ENCODE measurements at regions not wholly inside any gene's neighbourhood (a gene's known extent, or its start where the extent isn't known, plus 50 kb on each side); places are given as distances from the start of the nearest gene placed in this dataset.

DNA sequence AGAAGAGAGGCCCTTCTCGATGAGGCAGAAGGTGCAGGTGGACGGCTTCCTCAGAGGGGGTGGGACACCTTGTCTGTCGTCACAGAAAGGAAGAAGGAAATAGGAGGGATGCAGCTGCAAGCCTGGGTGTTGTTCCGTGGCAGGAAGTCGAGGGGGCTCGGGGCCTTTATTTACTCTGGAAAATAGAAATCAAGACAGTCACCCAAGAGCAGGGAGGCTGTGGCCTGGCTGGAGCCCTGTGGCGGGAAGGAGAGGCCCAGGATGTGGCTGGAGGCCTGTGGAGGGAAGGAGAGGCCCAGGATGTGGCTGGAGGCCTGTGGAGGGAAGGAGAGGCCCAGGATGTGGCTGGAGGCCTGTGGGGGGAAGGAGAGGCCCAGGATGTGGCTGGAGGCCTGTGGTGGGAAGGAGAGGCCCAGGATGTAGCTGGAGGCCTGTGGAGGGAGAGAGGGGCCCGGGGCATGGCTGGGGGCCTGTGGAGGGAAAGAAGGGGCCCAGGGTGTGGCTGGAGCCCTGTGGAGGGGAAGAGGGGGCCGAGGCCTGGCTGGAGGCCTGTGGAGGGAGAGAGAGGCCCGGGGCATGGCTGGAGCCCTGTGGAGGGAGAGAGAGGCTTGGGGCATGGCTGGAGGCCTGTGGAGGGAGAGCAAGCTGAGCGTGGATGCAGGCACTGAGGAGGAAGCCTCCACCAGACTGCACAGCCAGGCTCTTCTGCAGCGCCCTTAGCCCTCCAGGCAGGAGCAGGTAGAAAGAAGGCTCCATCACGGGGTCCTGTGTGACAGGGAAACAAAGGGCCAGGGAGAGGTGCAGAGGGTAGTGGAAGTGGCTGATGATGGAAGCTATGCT is 97.3 kb upstream of the SFMBT2 start:
- H3K4me1 Mint-ChIP-seq = peaks cover 5% of the 10 kb centered on the region
- H3K27me3 Mint-ChIP-seq (ENCODE audit: low read depth) = no peaks in the 10 kb centered on the region
- H3K4me3 Mint-ChIP-seq = no peak overlapping the region
- no peak overlapping the region for H3K27ac Mint-ChIP-seq (ENCODE audit: unreplicated experiment)
- DNase-seq (ENCODE audit: low read depth, low spot score) = no peak
- peaks cover 10% of the 10 kb centered on the region for H3K9me3 Mint-ChIP-seq
- H3K36me3 Mint-ChIP-seq (ENCODE audit: low read depth) = peaks cover 2% of the 10 kb centered on the region
- TF ChIP-seq CTCF (conservative IDR thresholded peaks at IDR 0.05) = no peak

DNA sequence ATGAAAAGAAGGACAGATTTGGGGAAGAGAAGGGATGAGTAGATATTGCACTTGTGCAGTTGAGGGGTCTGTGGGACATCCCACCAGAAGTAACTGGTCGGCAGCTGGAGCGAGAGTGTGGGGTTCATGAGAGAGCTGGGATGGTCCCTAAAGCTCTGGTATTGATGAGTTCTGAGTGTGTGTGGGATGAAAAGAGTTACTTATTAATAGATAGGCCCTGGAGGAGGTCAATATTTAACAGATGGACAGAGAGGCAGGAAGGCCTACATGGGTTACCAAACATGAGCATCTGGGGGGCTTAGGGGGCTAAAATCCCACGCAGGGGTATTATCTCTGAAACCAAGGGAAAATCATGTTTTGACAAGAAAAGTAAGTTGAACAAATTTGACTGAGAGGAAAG is 95.7 kb upstream of the SFMBT2 start:
- Mint-ChIP-seq H3K4me3 (no peak overlapping the region), H3K36me3 (ENCODE audit: low read depth) (peaks cover 4% of the 10 kb centered on the region), H3K4me1 (no peaks in the 10 kb centered on the region), H3K27ac (ENCODE audit: unreplicated experiment) (no peak overlapping the region), H3K27me3 (ENCODE audit: low read depth) (no peaks in the 10 kb centered on the region), H3K9me3 (peaks cover 8% of the 10 kb centered on the region)
- no peak for DNase-seq (ENCODE audit: low read depth, low spot score)
- TF ChIP-seq CTCF (conservative IDR thresholded peaks at IDR 0.05) = no peak

DNA sequence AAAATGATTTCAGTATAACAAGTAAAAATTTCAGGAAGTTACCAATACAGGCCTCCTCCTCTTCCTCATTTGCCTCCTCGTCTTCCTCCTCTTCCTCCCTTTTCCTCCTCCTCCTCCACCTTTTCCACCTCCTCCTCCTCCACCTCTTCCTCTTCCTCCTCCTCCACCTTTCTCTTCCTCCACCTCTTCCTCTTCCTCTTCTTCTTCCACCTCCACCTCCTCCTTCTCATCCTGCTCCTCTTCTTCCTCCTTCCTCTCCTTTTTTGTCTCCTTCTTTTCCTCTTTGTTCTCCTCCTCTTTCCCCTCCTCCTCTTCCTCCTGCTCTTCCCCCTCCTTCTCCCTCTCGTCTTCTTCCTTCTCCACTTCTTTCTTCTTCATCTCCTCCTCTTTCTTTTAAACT is 94.4 kb upstream of the SFMBT2 start:
- Mint-ChIP-seq H3K36me3 (ENCODE audit: low read depth) (peaks cover 2% of the 10 kb centered on the region), H3K4me1 (no peaks in the 10 kb centered on the region), H3K27me3 (ENCODE audit: low read depth) (no peaks in the 10 kb centered on the region), H3K27ac (ENCODE audit: unreplicated experiment) (no peak overlapping the region), H3K9me3 (peaks cover 3% of the 10 kb centered on the region), H3K4me3 (no peak overlapping the region)
- DNase-seq (ENCODE audit: low read depth, low spot score) = no peak
- TF ChIP-seq CTCF (conservative IDR thresholded peaks at IDR 0.05) = no peak

DNA sequence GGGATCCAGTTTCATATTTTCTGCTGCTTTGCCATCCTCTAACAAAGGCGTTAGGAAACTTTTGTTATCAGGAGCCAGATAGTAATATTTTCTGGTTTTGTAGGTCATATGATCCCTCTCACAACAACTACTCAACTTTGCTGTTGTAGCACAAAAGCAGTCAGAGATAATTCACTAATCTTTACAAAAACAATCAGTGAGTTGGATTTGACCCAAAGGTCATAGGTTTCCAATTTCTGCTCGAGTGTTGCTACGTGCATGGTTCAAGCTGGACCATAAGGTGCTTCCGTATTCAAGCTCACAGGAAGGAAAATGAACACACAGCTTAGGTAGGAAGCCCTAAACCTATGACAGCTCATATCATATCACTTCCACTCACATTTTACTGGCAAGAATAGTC is 92.4 kb upstream of the SFMBT2 start:
- no peaks in the 10 kb centered on the region for H3K27me3 Mint-ChIP-seq (ENCODE audit: low read depth)
- no peak for TF ChIP-seq CTCF (conservative IDR thresholded peaks at IDR 0.05)
- no peak for DNase-seq (ENCODE audit: low read depth, low spot score)
- H3K4me1 Mint-ChIP-seq = no peaks in the 10 kb centered on the region
- H3K27ac Mint-ChIP-seq (ENCODE audit: unreplicated experiment) = no peak overlapping the region
- H3K36me3 Mint-ChIP-seq (ENCODE audit: low read depth) = peaks cover 2% of the 10 kb centered on the region
- H3K9me3 Mint-ChIP-seq = peaks cover 5% of the 10 kb centered on the region
- no peak overlapping the region for H3K4me3 Mint-ChIP-seq

GRCh38 chr10:7501157-7501556 is 90.3 kb upstream of the SFMBT2 start:
- Mint-ChIP-seq H3K4me3 (no peak overlapping the region), H3K9me3 (peaks cover 2% of the 10 kb centered on the region), H3K4me1 (no peaks in the 10 kb centered on the region), H3K27ac (ENCODE audit: unreplicated experiment) (no peak overlapping the region), H3K27me3 (ENCODE audit: low read depth) (no peaks in the 10 kb centered on the region), H3K36me3 (ENCODE audit: low read depth) (peaks cover 2% of the 10 kb centered on the region)
- TF ChIP-seq CTCF (conservative IDR thresholded peaks at IDR 0.05) = no peak
- no peak for DNase-seq (ENCODE audit: low read depth, low spot score)
